Amygdala (tissue), 56 donors: ENCODE measurements at regions not wholly inside any gene's neighbourhood (a gene's known extent, or its start where the extent isn't known, plus 50 kb on each side); places are given as distances from the start of the nearest gene placed in this dataset.
"Not testable (repeated sequence)": the region's sequence is repeated elsewhere in the genome, so short reads cannot be mapped to it uniquely, and the experiment has no call there.

ENCODE experiments used
- DNase-seq, 56 donors: peaks; one replicate each; lab custom pipeline; 2025; lab: John Stamatoyannopoulos, UW

- DNase-seq: no peak
Observed at GRCh38 chr3:174536319-174536718, 322.8 kb upstream of the NAALADL2 start.

DNA sequence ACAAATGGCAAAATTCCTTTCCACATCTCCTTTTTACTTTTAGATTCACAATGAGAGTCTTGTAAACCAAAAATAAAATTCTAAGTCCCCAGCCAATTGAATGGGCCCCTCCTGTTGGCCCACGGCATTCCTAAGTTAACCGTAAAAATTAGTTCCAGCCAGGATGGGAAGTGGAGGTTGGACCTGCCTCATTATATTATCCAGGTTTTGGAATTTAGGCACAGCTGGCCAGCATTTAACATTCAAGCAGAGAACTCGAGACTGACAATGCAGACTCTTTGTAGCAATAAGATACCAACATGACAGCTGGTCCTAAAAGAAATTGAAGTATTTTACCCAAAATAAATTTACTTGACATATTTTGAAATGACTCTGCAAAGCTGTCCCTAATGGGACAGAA lies 321.0 kb upstream of the NAALADL2 start:
- no peak for DNase-seq

DNA sequence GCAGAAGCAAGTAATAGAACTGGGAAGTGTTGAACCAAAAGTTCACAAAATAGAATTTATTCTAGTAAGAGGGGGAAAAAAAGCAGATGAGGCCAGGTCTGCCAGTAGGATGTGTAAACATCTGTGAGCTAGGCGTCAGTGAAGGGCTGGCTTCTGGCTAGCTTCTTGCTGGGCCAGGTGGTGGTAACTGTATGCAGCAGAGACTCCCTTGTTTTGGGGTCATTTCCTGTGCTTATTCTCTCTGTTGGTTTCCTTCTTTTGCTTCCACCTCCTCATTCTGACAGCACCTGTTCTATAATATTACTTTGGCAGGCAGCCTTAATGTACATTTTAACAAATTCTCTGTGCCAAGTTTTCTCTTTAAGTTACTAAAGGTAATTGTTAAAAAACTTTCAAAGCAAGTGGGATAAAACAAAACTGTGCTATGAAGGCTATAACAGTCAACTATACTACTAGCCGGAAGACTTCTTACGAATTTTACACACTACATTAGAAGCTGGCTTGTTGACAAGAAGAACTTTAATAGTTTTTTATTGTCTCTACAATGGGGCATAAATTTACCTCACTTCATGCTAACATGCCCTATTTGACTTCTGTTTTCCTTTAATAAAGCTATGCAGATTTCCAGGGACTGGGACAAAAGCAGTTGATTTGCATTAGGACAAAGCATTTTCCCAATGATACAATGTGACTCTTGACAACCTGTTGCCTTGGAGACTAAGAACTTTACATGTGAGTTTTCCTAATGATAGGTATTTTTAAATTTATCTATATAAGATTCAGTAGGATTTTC lies 318.8 kb upstream of the NAALADL2 start:
- no peak for DNase-seq

DNA sequence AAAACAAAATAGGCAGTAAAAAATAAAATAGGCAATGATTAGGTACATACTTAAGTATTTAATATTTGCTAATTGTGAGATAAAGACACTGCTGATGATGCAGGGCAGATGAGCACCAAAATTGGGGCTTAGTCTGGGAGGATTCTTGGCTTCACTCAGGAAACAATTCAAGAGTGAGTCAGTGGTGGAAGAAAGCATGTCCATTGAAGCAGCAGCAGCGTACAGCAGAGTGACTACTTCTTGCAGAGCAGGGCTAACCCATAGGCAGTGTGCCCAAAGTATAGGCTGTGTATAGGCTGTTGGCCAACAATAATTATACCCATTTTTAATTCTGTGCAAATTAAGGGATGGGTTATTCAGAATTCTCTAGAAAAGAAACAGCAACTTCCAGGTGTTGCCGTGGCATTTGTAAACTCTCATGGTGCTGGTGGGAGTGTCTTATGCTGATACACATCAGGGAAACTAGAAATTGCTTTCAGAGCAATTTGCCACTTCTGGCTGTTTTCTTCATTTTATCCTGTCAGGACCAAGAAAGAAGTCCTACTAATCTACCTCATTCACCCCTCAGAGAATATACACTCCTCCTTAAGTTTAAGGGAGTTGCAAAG lies 317.3 kb upstream of the NAALADL2 start:
- no peak for DNase-seq

- DNase-seq: no peak
Observed at GRCh38 chr3:174547801-174548435, 311.2 kb upstream of the NAALADL2 start.

DNA sequence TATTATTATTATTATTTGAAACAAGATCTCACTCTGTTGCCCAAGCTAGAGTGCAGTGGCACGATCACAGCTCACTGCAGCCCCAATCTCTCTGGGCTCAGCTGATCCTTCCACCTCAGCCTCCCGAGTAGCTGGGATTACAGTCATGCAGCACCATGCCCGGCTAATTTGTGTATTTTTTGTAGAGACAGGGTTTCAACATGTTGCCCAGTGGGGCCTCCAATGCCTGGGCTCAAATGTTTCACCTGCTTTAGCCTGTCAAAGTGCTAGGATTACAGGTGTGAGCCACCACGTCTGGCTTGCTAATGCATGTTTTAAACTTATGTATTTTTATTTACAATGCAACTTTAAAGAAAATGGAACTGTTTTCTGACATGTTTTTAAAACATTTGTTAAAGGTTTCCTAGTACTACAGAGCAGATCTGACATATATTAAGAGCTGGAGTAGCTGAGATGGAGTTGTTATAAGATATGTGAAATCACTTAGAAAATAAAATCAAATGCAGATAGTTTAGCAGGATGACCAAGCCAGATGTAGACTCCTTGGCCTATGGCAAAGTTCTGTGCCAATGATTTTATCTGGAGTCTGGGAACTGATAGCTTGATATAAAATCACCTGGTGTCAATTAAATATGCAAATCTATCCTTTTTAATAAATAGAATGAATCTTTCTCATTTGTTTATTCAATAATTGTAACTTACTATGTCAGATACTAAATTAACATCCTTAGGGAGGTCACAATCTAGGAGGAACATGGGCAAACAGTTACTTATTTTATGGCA lies 310.1 kb upstream of the NAALADL2 start:
- no peak for DNase-seq

- no peak for DNase-seq
Observed at GRCh38 chr3:174581558-174581957, 277.6 kb upstream of the NAALADL2 start.

- DNase-seq: no peak
Observed at GRCh38 chr3:174583396-174583795, 275.7 kb upstream of the NAALADL2 start.

GRCh38 chr3:174587137-174587536 lies 272.0 kb upstream of the NAALADL2 start:
- not testable (repeated sequence) for DNase-seq

DNA sequence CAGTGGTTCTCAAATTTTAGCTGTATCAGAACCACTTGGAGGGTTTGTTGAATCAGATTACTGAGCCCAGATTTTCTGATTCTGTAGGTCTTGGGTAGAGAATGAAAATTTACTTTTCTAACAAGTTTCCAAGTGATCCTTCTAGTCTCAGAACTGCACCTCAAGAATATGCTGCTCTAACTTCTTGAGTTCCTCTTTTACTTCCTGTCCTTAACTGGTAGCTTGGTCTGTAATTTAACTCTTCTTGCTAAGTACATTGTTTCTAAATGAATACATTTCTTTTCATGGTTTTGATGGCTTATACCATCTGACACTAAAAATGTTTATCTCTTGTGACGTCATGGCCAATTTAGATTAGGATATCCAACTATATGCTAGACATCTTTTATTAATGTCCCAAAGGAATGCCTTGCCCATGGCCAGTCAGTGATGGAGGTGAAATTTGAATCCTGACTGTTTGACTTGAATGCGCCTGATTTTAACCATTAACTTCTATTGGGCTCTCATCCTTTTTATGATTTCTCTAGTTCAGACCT lies 262.6 kb upstream of the NAALADL2 start:
- no peak for DNase-seq

DNA sequence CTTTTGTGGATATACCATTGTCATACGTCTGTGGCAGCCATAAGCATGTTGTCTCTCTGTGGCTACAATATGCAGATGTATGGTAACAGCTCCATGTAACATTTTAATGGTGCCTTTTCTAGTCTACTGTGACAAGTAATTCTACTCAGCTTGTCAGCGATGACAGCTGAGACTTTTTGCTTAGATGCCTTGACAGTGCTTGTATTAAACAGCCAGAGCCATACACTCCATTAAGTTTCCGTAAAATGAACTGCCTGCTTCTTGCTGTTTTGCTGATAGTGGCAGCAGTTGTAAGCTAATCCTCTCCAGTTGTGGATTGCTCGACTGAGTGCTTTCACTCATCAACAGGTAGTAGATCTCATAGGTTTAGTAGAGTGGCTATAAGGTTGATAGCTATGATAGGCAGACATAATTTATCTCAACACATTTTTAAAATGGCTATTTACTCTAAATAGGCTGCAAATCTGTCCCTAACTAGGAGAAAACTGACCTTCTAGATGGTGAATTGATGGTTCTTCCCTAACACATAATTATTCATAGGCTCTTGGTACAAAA lies 260.2 kb upstream of the NAALADL2 start:
- DNase-seq: no peak

DNA sequence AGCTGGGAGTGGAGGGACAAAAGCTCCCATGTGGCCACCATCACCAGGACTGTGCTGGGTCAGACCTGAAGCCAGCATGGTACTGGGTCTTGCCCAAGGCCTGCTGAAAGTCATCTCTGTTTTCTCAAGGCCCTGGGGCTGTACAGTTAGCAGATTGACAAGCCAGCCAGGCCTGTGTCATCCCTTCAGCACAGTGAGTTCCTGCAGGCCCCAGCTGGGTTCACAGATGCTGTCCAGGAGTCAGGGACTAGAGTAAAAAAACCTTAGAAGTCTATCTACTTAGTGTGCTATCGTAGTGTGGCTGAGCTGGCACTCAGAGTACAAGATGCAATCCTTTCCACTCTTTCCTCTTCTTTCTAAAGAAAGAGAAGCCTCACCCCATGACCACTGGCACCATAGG lies 246.0 kb upstream of the NAALADL2 start:
- DNase-seq: no peak

DNA sequence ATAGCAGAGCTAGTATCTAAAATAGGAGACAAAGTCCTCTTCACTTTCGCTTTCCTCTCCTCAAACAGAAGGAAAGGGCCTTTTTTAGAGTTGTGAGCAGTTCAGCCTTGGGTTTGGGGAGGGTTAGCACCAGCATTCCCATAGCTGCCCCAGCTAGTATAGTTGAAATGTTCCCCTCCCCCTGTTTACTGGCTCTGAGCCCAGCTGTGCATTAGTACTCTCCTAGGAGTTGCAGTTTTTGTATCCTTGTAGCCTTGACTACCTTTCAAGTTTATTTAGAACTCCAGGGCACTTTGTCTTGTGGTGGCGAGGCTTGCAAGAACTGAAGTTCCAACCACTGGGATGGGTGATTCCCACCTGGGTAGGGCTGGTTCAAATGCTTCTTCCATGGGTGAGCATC lies 245.1 kb upstream of the NAALADL2 start:
- no peak for DNase-seq

- no peak for DNase-seq
Observed at GRCh38 chr3:174618368-174619080, 240.6 kb upstream of the NAALADL2 start.

- DNase-seq: no peak
Observed at GRCh38 chr3:174619239-174619638, 239.9 kb upstream of the NAALADL2 start.

- no peak for DNase-seq
Observed at GRCh38 chr3:174620138-174620537, 239.0 kb upstream of the NAALADL2 start.

DNA sequence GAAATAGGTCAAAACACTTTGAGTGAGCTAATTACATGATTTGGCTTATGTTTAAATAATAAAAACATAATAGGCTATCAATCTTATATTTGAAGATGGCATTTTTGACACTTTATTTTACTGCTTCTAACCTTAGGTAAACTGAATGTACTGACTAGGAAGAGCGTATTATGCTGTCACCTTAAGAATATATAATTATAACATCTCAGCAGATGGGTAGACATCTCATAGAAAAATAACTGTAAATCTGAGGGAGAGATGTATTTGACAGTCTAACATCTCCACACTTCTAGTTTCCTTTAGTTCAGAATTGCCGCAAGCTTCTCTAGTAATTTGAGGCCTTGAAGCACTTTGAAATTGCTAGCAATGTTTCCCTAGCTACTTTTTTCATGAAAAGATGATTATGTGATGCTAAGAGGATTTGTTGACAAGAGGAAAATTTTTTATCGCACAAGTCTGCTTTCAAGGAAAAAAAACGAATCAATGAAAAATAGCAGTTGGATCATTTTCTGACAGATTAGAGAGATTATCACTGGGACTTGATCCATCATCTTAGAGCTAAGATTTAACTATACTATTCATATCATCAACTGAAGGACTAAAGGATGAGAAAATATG lies 238.2 kb upstream of the NAALADL2 start:
- DNase-seq: no peak

DNA sequence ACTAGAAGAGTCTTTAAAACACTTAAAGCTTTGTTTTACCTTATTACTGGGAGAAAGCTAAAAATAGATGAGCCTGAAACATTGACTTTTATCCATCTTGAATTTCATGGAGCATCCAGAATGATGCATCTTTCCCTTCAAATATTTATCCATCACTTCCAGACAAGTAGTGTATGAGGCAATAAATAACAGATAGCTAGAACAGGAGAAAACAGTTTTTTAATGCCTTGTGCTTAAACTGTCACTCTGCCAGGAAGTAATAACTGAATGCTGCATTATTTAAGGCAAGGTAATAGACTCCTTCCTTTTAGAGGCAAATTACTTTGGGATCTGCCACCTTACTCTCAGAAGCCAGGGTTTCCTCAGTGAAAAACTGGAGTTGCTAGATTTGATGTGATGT lies 225.8 kb upstream of the NAALADL2 start:
- no peak for DNase-seq

DNA sequence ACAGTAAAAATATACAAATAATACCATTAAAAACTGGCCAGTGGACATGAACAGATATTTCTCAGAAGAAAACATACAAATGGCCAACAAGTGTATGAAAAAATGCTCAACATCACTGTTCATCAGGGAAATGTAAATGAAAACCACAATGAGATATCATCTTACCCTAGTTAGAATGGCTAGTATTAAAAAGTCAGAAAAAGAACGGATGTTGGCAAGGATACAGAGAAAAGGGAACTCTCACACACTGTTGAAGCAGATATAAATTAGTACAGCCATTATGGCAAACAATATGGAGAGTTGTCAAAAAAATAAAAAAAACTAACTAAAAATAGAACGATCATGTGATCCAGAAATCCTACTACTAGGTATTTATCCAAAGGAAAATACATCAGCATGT lies 222.7 kb upstream of the NAALADL2 start:
- no peak for DNase-seq
